NCI-H510A treated with DMSO at 0.1 percent for 48 hours (cell line): ENCODE measurements at regions not wholly inside any gene's neighbourhood (a gene's known extent, or its start where the extent isn't known, plus 50 kb on each side); places are given as distances from the start of the nearest gene placed in this dataset.
A peak's percentile ranks its signal among the peaks of the same experiment; 100 is the strongest.

Source experiments
- DNase-seq: peaks from one replicate; lab custom pipeline; 2025; lab: John Stamatoyannopoulos, UW

- DNase-seq: no peak
Observed at GRCh38 chr10:57880446-57881227, 387.1 kb downstream of the IPMK start.

- no peak for DNase-seq
Observed at GRCh38 chr10:57874810-57875209, 392.9 kb downstream of the IPMK start.

GRCh38 chr10:57867241-57867640 is 400.5 kb downstream of the IPMK start:
- no peak for DNase-seq

- DNase-seq: no peak
Observed at GRCh38 chr10:57864765-57865680, 402.7 kb downstream of the IPMK start.

- peak; percentile 13 for DNase-seq
Observed at GRCh38 chr10:57849691-57850357, 417.9 kb downstream of the IPMK start.

- DNase-seq: no peak
Observed at GRCh38 chr10:57846307-57847065, 421.2 kb downstream of the IPMK start.

GRCh38 chr10:57844387-57844998 is 423.2 kb downstream of the IPMK start:
- DNase-seq: no peak

GRCh38 chr10:57830877-57831560 is 436.7 kb downstream of the IPMK start:
- peak; percentile 79 for DNase-seq

GRCh38 chr10:57825015-57825414 is 442.7 kb downstream of the IPMK start:
- DNase-seq: no peak

GRCh38 chr10:57823398-57823797 is 444.3 kb downstream of the IPMK start:
- DNase-seq: no peak

GRCh38 chr10:57822965-57823364 is 444.7 kb downstream of the IPMK start:
- DNase-seq: no peak

- peak; percentile 15 for DNase-seq
Observed at GRCh38 chr10:57818522-57818921, 449.2 kb downstream of the IPMK start.

GRCh38 chr10:57817741-57818140 is 450.0 kb downstream of the IPMK start:
- DNase-seq: no peak

GRCh38 chr10:57815949-57816348 is 451.7 kb downstream of the IPMK start:
- no peak for DNase-seq

- no peak for DNase-seq
Observed at GRCh38 chr10:57809961-57810360, 457.7 kb downstream of the IPMK start.

- DNase-seq: no peak
Observed at GRCh38 chr10:57807906-57808305, 459.8 kb downstream of the IPMK start.

GRCh38 chr10:57806675-57807074 is 461.0 kb downstream of the IPMK start:
- DNase-seq: no peak

GRCh38 chr10:57799625-57800024 is 468.1 kb downstream of the IPMK start:
- DNase-seq: no peak

- DNase-seq: no peak
Observed at GRCh38 chr10:57798830-57799229, 468.9 kb downstream of the IPMK start.

- DNase-seq: no peak
Observed at GRCh38 chr10:57791546-57791945, 476.1 kb downstream of the IPMK start.

- no peak for DNase-seq
Observed at GRCh38 chr10:57790703-57791102, 477.0 kb downstream of the IPMK start.
